Hematopoietic multipotent progenitor cell (in vitro differentiated cells): ENCODE measurements at regions not wholly inside any gene's neighbourhood (a gene's known extent, or its start where the extent isn't known, plus 50 kb on each side); places are given as distances from the start of the nearest gene placed in this dataset.
A peak's percentile ranks its signal among the peaks of the same experiment; 100 is the strongest.

Experiments used
- DNase-seq, 3 donors: peaks; one replicate each; pipeline ENCODE4 v3.0.0-alpha.2; 2011 to 2015; ENCODE audit warnings: low read depth in 2 of 3, low spot score in 2 of 3

GRCh38 chr4:23674694-23675093, 215.2 kb downstream of the PPARGC1A start:
- no peak for DNase-seq

- DNase-seq: no peak
These were observed 222.2 kb downstream of the PPARGC1A start for GRCh38 chr4:23667659-23668058.

- DNase-seq: no peak
These were observed 229.0 kb downstream of the PPARGC1A start for GRCh38 chr4:23660865-23661264.

- DNase-seq: no peak
These were observed 235.1 kb downstream of the PPARGC1A start for GRCh38 chr4:23654791-23655190.

- no peak for DNase-seq
These were observed 240.8 kb downstream of the PPARGC1A start for GRCh38 chr4:23648854-23649596.

GRCh38 chr4:23635468-23635867, 254.4 kb downstream of the PPARGC1A start:
- DNase-seq: no peak

- DNase-seq: no peak
These were observed 258.4 kb downstream of the PPARGC1A start for GRCh38 chr4:23631255-23631950.

DNA sequence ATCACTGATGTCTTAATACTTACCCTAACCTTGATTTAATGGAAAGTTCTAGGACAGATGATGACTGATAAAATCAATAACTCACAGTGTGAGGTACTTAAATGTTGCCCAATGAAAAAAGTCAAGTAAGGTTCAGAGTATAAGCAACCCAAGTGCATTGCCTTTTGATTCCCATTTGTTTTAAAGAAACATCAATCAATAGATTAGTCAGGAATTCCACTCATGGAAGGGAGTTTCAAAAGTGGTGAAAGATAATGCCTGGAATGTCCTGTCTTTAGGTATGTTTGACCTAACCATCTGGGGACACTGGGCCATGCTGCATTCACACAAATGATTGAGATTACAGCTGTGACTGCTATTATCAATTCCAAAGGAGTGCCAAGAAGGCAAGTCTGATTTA, 259.7 kb downstream of the PPARGC1A start:
- no peak for DNase-seq

DNA sequence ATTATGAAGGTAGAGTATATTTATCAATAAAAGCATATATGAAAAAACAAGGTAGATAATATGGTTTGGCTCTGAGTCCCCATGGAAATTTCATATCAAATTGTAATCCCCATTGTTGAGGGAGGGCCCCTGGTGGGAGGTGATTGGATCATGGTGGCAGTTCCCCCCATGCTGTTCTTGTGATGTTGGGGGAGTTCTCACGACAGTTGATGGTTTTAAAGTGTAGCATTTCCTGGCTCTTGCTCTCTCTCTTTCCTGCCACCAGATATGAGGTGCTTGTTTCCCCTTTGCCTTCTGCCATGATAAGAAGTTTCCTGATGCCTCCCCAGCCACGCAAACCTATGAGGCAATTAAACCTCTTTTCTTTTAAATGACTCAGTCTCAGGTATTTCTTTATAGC, 260.4 kb downstream of the PPARGC1A start:
- DNase-seq: no peak

DNA sequence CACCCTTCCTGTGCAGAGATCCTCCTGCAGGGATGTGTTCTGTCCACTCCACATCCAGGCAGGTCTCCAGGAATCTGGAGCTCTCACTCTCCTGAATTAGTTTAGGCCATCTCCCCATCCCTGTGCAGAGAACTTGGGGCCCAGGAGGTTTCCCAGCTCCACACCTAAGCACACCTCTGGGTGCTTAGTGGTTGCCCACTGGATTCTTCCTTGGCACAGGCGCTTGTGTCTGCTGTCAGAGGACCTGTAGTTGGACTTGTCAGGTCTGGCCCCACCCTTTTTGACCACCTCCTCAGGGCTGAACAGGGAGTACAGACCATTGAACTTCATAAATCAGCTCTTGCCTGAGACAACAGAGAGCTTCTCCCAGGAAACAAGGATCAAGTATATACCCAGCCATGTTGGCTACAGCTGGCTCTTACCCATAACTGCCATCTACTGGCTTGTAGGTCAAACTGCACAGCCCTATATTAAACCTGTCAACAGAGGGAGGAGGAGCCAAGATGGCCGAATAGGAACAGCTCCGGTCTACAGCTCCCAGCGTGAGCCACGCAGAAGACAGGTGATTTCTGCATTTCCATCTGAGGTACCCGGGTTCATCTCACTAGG, 275.5 kb downstream of the PPARGC1A start:
- DNase-seq: peak in 2 of 3 donors; percentile 9 to 27

DNA sequence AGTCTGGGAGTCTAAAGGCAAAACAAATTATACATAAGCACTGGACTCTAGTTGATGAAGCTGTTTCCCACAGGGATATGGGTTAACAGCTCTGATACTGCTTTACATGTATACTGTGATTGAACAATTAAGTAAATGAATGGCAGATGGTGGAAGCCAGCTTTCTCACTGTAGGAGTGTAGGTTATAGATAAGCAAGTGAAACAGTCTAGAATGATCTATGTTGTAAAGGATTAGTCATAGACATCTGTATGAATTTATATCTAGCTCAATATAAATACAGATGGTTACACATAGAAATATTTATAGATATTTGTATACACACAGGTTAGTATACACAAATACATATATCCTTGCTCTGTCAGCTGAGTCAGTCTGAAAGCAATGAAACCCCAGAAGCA, 276.1 kb downstream of the PPARGC1A start:
- no peak for DNase-seq

DNA sequence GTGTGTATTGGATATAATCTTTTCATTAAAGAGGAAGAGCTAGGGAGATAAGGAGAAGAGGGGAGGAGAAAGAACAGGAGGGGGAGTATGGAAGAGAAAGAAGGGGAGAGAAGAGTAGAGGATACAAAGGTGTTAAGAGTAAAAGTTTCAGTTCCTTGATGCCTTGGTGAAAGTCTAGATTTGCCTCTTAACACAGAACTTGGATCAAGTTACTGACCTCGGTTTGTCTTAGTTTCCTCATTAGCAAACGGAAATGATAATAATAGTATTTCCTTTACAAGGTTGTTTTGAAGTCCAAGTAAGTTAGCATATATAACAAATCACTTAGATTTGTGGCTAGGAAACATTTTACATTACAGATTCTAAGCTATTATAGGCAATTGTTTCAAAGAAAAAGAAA, 287.1 kb downstream of the PPARGC1A start:
- no peak for DNase-seq

GRCh38 chr4:23594125-23594524, 295.7 kb downstream of the PPARGC1A start:
- no peak for DNase-seq

GRCh38 chr4:23590431-23590830, 299.4 kb downstream of the PPARGC1A start:
- DNase-seq: no peak

DNA sequence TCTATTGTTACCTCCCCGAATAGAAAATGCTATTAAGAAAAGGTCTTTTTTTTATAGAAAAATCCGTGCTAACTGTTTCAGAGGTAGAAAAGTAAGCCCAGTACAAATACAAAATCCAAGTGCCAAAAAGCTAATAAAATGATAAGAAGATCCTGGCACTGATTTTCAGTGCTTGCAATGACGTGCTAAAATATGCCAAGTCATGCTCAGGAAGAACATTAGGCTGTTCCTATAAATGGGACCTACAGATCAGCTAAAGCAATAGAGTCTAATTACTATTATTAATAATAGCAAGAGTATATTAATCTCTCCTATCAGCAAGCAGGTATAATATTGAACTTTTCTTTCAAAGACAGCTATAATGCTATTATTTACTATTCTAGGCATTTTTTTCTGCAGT, 305.8 kb downstream of the PPARGC1A start:
- DNase-seq: no peak

- DNase-seq: no peak
These were observed 307.2 kb downstream of the PPARGC1A start for GRCh38 chr4:23582671-23583070.

DNA sequence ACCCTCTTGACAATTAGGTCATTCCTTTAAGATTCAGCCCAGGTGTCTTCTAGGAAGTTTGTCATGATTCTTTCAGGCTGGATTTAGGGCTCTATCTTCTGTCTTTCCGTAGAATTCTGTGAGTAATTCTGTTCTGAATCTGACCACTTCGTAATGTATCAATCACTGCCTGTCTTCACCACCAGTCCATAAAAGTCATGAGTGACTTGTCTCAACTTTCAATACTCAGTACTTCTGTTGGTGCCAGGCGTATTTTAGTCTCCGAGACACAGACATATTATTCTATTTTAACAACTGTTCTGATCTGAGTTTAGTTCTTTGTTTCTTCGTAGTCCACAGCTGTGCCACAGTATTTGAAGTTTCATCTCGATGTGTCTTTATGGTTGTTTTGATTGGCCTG, 310.7 kb downstream of the PPARGC1A start:
- DNase-seq: no peak

- no peak for DNase-seq
These were observed 312.4 kb downstream of the PPARGC1A start for GRCh38 chr4:23577398-23577797.

GRCh38 chr4:23572382-23572781, 317.5 kb downstream of the PPARGC1A start:
- DNase-seq: no peak

DNA sequence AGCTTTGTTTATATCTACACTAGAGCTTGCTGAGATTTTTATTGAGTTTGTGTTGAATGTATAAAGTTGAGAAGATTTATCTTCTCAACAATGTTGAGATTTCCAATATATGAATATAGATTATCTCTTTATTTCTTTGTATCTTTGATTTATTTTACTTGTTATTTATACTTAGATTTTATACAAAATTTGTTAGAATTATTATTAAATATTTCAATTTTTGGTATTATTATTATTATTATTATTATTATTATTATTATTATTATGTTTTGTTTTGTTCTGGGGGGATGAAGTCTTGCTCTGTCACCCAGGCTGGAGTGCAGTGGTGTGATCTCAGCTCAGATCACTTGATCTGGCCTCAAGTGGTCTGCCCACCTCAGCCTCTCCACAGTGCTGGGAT, 322.5 kb downstream of the PPARGC1A start:
- DNase-seq: no peak

GRCh38 chr4:23560748-23561147, 329.1 kb downstream of the PPARGC1A start:
- DNase-seq: no peak

DNA sequence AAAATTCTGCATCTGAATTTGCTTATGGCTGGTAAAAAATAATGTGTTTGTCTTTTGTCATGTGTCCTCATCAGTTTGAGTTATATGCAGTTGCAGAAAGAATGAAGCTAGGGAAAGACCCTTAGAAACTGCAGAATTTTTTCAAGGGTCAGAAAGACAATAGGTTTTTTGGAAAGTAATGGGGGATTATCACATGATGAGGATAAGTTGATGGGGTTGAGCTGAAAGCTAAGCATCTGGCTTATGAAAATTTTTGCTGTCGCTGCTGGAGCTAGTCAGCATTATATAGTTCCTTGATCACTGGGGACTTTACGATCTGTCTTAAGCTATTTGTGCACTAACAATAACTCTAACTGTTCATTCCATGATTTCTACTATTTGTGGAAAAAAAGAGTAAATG, 331.7 kb downstream of the PPARGC1A start:
- DNase-seq: no peak
